SIG-M5 (cell line): ENCODE measurements at regions not wholly inside any gene's neighbourhood (a gene's known extent, or its start where the extent isn't known, plus 50 kb on each side); places are given as distances from the start of the nearest gene placed in this dataset.
"Not testable (repeated sequence)": the region's sequence is repeated elsewhere in the genome, so short reads cannot be mapped to it uniquely, and the experiment has no call there.

Experiments used
- DNase-seq: peaks from one replicate; lab custom pipeline; 2025; lab: John Stamatoyannopoulos, UW

DNA sequence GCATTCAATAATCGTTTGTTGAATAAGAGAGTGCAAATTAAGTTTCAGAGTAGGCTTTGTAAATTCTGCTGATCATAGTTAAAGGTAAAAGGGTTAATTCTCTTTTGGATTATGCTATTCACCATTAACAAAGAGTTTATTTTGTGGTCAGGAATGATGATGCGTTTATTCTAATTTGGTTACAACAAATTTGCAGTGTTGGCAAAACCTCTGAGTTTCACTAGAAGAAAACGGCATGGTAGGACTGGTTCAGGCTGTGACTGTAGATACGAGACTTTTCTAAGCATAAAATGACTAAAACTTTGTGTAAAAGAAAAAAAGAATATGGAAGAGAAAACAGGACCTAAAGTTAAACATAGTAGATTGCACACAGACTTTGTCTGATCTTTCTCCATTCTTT, 234.7 kb downstream of the TLR4 start:
- DNase-seq: no peak

DNA sequence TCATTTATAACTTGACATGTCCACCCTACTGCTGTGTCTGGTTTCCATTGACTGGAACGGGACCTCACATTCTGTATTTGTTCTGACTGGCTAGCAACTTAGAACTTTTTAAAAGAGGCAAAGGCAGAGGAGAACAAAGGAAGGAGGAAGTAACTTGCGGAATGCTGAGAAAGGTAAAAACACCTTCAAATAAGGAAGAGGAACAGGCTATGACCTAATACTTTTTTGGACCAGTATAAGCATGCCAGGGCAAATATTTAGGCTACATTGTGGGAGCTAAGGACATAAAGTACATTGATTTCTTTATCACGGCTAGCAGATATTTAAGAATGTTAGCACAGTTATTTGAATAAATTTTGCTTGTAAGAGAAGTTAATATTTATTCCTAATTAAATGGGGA, 240.5 kb downstream of the TLR4 start:
- not testable (repeated sequence) for DNase-seq

DNA sequence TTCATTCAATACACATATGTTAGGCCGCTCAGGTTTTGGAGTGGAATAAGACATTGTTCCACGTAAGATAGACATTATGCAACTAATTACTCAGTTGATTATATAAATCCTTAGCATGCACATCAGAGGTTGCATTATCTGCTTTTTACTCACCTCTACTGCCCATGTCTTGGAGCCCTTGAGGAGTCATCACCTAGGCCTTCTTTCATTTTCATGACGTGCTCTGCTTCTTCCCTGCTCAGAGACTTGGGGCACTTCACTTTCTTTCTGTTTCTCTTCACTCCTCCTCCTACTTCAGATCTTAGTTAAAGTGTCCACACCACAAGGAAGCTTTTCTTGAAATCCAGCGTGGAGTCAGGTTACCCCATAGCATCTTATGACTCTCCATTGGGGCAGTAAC, 241.1 kb downstream of the TLR4 start:
- DNase-seq: no peak

DNA sequence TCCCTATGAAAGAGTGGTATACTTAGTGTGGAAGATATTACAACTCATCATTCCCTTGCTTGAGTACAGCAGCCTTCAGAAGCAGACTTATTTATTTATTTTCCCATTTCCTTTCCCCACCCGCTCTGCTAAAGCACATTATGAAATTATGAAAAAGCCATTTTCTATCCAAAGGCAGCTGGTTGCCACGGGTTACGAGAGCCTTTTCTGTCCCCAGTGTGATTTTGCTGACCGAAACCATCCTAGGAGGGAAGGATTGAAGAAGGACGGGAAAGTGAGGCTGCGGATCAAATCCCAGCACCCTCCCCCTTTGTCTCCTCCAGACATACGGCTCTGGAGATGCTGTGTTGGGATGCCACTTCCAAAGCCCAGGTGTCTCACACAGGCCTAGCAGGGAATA, 246.9 kb downstream of the TLR4 start:
- no peak for DNase-seq

DNA sequence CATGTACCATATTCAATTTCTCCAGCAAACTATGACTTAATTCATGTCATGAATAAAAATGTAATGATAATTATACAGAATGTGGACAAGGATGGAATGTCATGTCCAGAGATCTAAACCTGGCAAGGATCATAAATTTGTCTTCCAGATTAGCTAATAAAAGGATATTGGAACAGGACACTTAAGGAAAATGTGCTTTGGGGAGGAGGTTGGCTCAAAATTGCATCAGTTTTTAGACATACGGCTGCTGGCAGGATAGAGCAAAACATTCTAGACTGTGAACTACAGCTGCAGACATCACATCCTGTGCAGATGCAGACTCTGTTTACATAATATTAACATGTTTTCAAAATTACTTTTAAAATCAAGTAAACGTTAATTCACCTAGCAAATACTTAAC, 248.4 kb downstream of the TLR4 start:
- DNase-seq: no peak

DNA sequence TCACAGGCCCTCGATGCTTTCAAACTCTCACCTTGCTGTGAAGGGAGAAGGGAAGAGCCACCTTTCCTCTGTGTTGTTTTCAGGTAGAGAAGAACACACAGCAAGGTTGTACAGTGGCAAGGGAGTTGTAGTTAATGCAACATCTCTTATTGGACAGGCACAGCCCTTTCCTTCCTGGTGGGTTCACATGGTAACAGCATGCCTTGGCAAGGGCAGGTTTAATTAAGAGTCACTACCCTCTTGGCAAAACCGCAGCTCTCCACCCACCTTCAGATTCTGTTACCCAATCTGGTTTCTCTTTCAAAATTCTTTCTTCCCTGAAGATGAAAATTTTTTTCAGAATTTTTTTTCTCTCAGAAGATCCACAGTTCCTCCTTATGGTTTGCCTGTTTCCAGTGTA, 253.1 kb downstream of the TLR4 start:
- DNase-seq: no peak

DNA sequence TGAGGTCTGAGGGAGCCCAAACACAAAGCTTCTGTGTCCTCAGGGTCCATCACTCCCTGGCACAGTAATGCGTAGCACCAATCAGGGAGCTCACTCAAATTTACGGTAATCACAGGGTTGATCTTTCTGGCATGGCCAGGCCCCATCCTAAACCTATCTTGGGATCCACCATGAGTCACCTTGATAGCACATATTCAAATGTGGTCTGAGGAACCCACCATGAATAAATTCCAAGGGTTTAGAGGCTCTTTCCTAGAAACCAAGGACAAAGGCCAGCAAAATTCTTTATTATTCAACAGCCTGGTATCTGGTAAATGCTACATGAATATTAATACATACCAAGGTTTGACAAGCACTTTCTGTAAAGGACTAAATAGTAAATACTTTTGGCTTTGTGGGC, 254.5 kb downstream of the TLR4 start:
- DNase-seq: no peak

DNA sequence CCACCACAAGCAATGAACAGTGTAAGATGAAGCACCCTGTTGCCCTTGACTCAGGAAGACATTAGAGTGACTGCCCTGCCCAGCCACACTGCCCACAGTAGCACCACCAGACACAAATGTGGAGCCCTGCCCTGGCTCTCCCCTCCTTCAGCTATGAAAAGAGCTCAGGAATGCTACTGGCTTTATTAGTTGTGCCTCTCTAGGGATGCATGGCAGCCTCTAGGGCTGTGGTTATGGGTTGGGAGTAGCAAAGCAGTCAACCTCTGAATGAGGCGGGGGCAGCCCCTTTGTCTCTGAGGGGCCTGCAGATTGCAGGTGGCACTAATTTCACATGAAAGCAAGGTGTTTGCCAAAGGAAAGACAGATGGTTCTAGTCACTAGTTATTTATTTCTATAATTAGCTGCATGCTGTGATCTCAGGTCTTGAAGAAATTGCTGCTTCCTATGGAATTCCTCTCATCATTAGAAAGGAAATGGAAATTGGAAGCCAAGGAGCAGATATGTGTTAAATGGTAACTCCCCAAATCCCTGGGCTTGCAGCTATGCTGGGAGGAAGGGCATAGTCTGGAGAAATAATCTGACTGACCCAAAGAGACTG, 259.4 kb downstream of the TLR4 start:
- DNase-seq: no peak

DNA sequence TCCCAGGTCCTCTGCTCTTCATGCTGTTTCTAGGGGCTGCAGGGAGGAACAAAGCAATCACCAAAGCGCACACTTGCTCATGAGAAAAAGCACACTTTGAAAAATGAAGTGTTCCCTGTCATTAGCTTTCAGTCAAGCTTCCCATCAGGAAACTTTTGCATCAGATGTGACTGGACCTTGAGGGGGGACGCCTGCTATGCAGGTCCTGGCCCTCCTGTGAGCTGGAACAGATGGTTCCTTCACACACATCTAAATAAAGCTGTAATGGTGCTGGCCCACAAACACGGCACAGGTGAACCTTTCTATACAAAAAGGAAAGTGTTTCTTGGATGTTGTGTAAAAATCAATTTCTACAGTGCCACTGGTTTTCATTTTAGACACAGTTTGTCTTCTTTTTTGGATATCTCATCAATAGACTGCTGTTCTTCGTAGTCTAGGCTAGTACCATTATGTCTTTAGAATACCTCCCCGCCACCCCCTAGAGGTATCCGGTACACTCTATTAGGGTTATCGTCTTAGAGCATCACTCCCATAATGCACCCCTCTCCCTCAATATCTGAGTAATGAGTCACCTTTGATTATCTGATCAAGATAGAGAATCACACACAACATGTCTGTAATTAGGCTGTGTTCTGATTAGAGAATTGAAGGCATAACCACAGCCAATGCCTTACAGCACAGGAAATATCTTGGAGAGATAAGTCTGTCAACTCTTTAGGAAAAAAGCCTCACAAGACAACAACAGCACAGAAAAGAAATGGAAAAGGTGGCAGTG, 266.3 kb downstream of the TLR4 start:
- no peak for DNase-seq

DNA sequence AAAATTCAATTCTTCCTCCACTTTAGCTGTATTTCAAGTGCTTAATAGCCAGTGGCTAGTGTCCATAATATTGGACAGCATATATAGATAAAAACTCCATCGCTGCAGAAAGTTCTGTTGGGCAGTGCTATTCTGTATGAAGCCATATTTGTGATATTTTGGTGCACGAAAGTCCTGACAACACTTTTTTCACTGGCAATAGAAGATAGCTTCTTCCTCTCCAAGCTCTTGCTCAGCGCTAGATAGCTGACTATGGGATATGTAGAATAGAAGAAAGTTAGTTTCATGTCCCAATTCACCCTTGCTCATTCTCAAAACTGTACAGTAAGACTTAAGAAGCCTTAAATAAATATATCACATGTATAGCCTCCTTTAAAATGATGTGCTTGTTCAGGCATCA, 269.9 kb downstream of the TLR4 start:
- no peak for DNase-seq

DNA sequence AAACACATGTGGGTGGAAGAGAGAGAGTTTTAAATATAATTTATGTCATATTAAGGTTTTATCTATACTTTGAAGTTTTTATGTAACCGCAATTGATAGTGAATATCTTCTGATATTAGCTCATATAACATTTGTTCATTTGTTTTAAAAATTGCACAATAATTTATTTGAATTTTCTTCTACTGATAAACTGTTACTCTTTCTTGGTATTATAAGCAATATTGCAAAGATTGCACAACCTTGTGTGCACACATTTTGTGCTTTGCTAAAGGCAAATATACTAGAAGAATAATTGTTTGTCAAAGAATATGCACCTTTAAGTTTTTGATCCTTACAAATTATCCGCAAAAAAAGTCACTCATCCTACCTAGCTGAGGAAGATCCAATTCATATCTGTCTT, 275.7 kb downstream of the TLR4 start:
- no peak for DNase-seq

DNA sequence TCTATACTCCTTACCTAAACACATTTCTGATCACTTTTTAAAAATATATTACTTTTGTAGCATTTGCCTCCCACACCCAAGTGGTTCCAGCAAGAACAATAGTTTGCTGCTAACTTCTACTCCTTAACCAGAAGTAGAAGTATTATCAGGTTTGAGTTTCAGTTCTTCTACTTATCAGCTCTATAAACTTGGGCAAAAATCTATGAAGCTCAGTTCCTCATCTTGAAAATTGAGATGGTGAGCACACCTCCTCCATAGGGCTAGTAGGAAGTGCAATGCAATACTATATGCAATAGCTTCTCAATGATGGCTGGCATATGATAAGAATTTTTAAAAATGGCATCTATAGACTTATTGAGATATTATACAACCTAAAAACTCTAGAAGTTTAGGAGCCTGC, 283.7 kb downstream of the TLR4 start:
- no peak for DNase-seq

DNA sequence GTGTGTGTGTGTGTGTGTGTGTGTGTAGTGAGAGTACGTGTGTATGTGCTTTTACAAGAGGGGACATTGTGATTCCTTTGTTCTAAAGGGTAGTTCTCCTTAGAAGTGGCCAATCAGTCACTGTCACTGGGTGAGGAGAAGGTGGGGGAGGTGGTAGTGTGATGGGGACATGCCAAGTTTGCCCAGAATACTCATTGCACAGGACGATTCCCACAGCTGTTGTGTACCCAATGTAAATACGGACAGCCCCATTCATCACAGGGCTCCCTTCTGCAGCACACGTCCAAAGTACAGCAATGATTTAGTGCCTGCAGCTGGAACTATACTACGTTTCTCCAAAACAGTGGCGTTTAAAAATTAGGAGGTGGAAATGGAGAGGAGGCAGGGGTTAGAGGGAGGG, 287.8 kb downstream of the TLR4 start:
- no peak for DNase-seq

DNA sequence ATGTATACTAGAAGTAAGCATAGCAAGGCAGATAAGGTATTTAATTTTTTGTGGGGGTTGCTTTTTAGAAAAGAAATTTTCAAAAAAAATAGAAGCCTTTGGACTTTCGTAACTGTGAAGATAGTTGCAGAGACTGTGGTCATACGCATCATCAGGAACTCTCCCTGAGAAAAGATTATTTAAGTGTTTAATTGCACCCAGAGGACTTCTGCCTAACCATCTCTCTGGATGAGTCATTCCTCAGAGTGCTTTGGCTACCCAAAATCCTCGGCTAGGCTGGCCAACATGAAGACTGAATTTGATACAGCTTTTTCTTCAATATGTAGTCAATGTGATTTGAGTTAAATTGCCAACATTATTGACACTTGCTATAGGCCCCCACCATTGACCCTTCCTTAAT, 296.4 kb downstream of the TLR4 start:
- DNase-seq: no peak

DNA sequence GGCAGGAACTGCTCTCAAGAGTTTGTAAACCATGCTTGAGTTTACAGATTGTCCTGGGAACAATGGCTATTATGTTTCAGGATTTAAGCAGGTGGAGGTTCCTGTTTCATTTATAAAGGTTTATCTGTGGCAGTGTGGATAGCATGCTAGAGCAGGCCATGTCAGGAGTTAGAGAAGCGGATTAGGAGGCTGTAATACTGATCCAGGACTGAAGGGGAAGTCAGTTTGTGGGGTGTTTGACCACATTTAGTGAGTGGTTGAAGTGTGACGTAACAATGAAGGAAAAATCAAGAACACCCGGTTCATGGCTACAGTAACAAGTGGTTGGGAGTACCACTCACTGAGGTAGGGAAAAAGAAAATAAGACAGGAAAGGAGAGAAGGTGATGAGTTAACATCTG, 299.0 kb downstream of the TLR4 start:
- DNase-seq: no peak

DNA sequence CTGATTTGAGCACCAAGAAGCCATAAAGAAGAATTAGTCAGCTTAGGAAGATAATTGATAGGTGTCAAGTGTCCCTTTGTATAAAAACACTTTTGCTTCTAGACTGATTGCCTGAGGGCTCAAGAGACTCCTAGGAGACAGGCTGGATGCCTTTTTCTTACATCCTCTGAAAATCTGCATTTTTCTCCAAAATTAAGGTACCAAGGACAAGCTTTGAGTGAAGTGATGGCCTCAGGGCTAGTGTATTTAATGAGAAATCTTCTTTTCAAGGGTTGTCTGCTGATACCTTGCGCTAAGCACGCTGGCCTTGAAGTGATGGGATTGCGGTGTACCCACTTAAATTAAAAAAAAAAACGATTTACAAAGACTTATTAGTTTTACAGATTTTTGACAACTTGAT, 304.0 kb downstream of the TLR4 start:
- DNase-seq: no peak

DNA sequence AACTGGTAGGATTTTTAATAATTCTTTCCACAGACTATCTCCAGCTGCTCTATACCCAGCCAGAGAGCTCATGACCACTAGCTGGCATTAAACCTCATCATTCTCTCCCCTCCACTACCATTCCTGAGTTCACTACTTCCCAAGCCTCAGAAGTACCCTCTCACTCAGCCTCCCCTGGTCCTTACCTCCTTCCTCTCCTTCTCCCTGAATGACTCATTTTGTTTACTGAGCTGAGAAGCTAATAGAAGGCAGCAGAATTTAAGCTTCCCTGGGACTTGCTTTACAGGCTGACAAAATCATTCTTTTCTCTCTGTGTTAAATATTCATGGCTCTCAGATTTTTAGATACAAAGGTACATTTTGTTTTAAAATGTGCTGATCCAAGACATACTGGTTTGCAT, 305.4 kb downstream of the TLR4 start:
- no peak for DNase-seq

DNA sequence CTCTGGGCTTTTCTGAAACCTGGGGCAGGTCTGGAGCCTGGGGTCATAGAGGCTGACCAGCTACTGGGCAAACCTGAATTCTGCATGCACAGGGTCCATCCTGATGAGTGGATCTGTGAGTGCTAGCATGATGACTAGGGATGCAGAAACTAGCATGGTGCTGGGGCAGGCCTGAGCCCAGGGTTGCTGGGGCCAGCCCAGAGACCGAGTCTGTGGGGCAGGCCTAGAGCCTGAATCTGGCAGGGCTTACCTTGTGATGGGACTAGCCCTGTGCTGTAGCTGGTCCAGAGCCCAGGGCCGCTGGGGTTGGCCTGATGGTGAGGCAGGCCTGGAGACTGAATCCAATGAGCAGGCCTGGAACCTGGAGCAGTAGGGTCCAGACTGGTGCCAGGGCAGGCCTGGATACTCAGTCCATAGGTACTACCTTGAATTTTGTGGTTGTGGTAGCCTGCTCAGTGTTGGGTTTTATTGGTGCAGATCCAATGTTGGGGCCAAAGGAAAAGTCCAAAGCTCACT, 313.5 kb downstream of the TLR4 start:
- DNase-seq: no peak

DNA sequence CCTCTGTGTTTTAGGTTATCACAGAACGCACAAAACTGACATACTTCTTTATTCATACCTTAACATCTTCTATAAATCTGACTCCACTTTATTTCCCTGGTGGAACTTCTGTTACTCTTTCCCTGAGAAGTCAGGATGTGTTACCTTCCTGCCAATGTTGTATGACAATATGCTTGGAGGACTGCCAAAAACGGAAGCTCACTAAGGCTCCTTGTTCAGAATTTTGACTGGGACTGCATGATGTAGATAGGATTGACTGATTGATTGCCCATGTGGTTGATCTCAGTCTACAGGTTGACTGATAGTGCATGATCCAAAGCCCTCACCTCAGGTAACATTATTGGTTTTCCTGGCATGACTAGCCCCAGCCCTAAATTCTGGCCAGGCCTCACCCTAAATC, 319.4 kb downstream of the TLR4 start:
- no peak for DNase-seq

DNA sequence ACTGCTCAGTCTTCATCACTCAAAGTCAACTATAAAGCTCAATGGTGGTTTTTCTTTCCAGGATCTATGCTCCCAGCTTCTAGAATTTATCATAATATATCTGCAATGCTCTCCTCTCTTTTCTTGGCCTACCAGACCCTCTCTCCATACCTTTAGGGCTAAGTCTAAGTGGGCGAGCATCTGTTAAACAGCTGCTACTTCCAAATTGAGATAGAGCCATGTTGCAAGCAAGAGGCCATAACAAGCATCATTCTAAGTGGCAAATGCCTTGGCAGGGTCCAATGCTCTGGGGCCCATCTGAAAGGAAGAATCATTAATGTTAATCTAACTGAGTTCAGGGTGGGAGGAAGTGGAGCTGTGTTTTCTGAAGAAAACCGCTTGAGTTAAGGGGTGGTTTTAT, 324.0 kb downstream of the TLR4 start:
- DNase-seq: no peak

DNA sequence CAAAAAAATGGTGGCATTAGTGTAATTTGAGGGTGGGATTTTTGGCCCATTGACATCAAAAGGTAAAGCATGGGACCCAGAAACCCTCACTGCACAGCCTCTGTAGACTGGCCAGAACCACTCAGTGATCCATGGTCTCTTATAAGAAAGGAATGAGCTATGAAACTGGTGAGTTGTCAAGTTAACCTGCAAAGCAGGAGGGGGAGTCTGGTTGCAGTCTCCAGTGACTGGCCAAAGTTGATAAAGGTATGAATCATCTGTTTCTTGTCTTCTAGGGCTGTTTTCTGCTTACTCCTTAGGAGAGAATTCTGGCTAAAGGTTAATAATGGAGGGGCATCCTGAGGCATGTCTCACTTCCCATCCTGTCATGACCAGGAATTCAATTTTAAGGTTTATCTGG, 325.2 kb downstream of the TLR4 start:
- no peak for DNase-seq

DNA sequence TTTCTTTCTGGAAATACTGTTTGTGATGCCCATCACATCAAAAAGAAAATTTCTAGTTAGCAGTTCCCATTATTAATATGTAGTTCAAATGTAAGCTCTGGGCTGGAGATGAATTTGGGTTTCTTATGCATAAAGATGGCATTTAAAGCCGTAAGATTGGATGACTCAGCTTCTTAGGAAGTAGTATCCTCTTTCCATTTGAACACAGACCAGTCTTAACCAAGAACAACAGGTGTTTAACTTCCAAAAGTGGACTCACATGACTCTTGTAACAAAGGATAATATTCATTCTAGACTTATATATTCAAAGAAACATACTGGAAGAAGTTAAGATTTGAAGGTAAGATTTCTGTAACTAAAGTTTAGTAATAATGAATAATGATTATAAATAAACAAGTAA, 330.5 kb downstream of the TLR4 start:
- DNase-seq: no peak

DNA sequence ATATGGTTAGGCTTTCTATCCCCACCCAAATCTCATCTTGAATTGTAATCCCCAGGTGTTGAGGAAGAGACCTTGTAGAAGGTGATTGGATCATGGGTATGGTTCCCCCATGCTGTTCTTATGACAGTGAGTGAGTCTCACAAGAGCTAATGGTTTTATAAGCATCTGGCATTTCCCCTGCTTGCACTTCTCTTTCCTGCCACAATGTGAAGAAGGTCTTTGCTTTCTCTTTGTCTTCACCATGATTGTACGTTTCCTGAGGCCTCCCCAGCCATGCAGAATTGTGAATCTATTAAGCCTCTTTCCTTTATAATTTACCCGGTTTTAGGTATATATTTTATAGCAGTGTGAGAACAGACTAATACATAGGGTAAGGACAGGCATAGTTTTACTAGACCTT, 334.5 kb downstream of the TLR4 start:
- DNase-seq: no peak

DNA sequence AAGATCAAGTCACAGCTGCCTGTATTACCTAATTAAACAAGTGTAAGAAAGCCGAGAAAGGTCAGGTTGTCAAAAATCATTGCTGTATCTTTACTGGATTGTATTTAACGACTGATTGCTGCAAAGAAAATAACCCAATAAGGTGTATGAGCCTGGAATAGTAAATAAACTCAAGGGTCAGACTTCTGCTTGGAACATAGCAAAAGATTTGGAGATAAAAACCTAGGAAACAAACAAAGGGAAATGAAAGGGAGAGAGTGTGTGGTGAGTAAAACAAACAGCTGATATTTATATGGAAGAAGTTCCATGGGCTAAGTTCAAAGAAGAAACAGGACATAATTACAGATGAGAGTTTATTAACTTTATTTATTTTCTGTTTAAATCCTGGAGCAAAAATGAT, 354.0 kb downstream of the TLR4 start:
- DNase-seq: no peak
